Ovary (tissue), 7 donors: ENCODE measurements at regions not wholly inside any gene's neighbourhood (a gene's known extent, or its start where the extent isn't known, plus 50 kb on each side); places are given as distances from the start of the nearest gene placed in this dataset.

Experiments used
- DNase-seq, 5 donors: peaks; one replicate each; pipeline ENCODE4 v3.0.0-alpha.2; 2019 to 2020
- H3K27ac ChIP-seq, 2 donors: fragments of 200-600 bp; one replicate each; pipeline versions ENCODE4 v1.5.1 to v1.8.0; 2019 to 2022
- H3K27me3 ChIP-seq: fragments of 200-600 bp; one replicate; pipeline ENCODE4 v1.8.0; 2022
- H3K36me3 ChIP-seq: fragments of 200-600 bp; sonication (generic); one replicate; pipeline ENCODE4 v1.5.1; 2019
- H3K4me1 ChIP-seq: one replicate; pipeline ENCODE4 v1.8.1; 2013; ENCODE audit warnings: mild to moderate bottlenecking, moderate library complexity; ENCODE audit not compliant: insufficient read depth
- H3K4me3 ChIP-seq: fragments of 200-600 bp; sonication (generic); one replicate; pipeline ENCODE4 v1.5.1; 2017
- H3K9me3 ChIP-seq, 2 donors: fragments of 200-600 bp in 1 of 2; sonication (generic) in 1 of 2; one replicate each; pipeline versions ENCODE4 v1.5.1 to v1.8.1; 2013 to 2019; ENCODE audit warnings: mild to moderate bottlenecking in 1 of 2, moderate library complexity in 1 of 2
- EP300 ChIP-seq: sonication (generic); formaldehyde crosslinking; IDR thresholded peaks from one replicate; pipeline ENCODE4 v1.6.1; 2017; ENCODE audit warnings: antibody characterized with exemption
- POLR2A ChIP-seq: fragments of 450-650 bp; IDR thresholded peaks from one replicate; pipeline ENCODE4 v1.6.1; 2017; ENCODE audit warnings: antibody characterized with exemption, mild to moderate bottlenecking, moderate library complexity
- WGBS, 3 donors: extraction: QIAGEN DNeasy Blood & Tissue Kit in 1 of 3; methylation state at CpG; one replicate each; pipeline versions ENCODE4 v1.1.5 to v1.1.7; 2013 to 2017; 5-methylcytosine and 5-hydroxymethylcytosine counted together
- intact Hi-C, 4 donors: fragments of 100-400 bp; cut with DNase I; formaldehyde crosslinking; loops; one replicate each; pipeline versions ENCODE4 v1.11.0 to v1.15.1; 2022 to 2023
- TF ChIP-seq, protein P1 (sequence below), 3 donors: fragments of 450-650 bp in 2 of 3; fragments of 200-600 bp in 1 of 3; IDR thresholded peaks; one replicate each; pipeline versions ENCODE4 v1.5.1 to v1.8.0; 2016 to 2022; ENCODE audit warnings: antibody characterized with exemption in 3 of 3, mild to moderate bottlenecking in 1 of 3
- donor health status: DM: no; HTN: no; CAD: no; lungs with moderate emphysema.
- donor health status: DM: no; HTN: no; CAD: no.
- donor health status: Bipolar disorder and iron deficiency.
- donor health status: DM: no; HTN: no; CAD: no.
- donor health status: DM: yes; HTN: yes; CAD: no.

DNA sequence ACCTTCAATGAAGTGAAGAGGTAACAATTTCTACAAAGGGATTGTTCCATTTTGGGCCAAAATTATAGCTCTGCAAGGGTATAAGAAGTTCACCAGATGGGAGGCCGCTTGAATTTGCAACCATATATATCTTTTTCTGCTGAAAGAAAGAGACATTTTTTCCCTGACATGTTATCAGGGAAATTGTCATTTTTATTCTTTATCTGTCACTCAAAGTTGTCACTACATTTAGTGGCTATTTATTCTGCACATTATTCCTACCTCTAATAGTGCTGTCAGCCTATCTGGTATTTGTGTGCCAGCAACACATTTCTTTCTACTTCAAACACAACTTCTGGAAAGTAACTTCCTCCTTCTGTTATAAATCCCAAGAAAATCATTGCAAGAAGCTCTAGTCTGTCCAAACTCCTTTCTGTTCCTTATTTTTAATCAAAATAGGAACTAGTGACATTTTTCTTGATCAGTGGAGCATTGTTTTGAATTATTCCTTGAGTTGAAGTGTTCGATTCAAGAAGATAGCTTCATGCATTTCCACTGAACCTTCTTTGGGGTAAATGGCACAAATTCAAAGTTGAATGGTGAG, 137.9 kb upstream of the ATP2B1 start:
- Histone ChIP-seq H3K27me3 (no peaks in the 10 kb centered on the region), H3K4me3 (no peak overlapping the region), H3K36me3 (no peaks in the 10 kb centered on the region), H3K27ac (no peak overlapping the region), H3K4me1 (no peaks in the 10 kb centered on the region), H3K9me3 (no peaks in the 10 kb centered on the region)
- intact Hi-C loops, result no loop called here
- DNase-seq, result no peak
- WGBS, 3 donors, result 85 to 86% (median 85%) methylated on average over 2 of the region's 2 CpGs
- TF ChIP-seq POLR2A (no peak), EP300 (no peak)
- TF ChIP-seq, protein P1, sequence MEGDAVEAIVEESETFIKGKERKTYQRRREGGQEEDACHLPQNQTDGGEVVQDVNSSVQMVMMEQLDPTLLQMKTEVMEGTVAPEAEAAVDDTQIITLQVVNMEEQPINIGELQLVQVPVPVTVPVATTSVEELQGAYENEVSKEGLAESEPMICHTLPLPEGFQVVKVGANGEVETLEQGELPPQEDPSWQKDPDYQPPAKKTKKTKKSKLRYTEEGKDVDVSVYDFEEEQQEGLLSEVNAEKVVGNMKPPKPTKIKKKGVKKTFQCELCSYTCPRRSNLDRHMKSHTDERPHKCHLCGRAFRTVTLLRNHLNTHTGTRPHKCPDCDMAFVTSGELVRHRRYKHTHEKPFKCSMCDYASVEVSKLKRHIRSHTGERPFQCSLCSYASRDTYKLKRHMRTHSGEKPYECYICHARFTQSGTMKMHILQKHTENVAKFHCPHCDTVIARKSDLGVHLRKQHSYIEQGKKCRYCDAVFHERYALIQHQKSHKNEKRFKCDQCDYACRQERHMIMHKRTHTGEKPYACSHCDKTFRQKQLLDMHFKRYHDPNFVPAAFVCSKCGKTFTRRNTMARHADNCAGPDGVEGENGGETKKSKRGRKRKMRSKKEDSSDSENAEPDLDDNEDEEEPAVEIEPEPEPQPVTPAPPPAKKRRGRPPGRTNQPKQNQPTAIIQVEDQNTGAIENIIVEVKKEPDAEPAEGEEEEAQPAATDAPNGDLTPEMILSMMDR (IDR thresholded peaks at IDR 0.05), result no peak

DNA sequence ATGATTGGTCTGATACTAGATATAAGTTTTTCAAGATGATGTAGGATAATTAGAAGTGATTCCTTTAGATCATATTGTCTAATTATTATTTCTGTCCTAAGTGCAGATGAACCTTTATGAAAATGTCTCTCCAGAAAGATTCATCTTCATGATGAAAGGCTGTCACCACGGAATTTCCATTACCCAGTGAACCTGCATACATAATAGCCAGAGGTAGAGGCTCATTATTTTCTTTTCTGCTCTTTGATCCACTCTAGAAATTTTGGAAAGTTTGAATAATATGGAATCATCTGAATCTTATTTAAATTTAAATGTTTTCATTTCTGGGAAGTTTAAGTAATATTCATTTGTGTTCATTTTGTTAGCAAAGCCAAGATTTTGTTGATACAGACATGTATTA, 137.1 kb upstream of the ATP2B1 start:
- no peaks in the 10 kb centered on the region for H3K36me3 ChIP-seq
- 77 to 83% (median 80%) methylated on average over 1 of the region's 1 CpG for WGBS, 3 donors
- no peaks in the 10 kb centered on the region for H3K9me3 ChIP-seq
- no peak overlapping the region for H3K4me3 ChIP-seq
- intact Hi-C loops, result no loop called here
- TF ChIP-seq, protein P1 (IDR thresholded peaks at IDR 0.05), result no peak
- H3K27ac ChIP-seq, result no peak overlapping the region
- DNase-seq, result no peak
- no peaks in the 10 kb centered on the region for H3K27me3 ChIP-seq
- no peaks in the 10 kb centered on the region for H3K4me1 ChIP-seq

DNA sequence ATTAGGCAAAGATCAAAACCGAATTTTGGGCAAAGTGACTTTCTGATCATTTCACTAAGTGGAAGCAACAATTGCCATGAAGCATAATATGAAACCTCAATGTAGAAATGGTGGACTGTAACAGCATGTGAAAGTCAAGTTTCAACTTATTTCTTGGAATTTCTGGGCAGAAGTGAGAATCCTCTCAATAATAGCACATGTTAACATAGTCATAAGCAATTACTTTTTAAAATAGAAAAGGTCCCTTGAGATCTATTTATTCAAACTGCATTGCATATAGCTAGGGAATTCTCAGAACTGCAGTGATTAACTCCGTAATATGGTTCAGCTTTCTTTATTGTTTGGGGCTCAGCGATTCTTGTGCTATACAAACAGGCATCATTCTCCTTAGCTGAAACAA, 136.7 kb upstream of the ATP2B1 start:
- Histone ChIP-seq H3K27me3 (no peaks in the 10 kb centered on the region), H3K9me3 (no peaks in the 10 kb centered on the region), H3K4me1 (no peaks in the 10 kb centered on the region), H3K27ac (no peak overlapping the region), H3K36me3 (no peaks in the 10 kb centered on the region), H3K4me3 (no peak overlapping the region)
- TF ChIP-seq POLR2A, result no peak
- no peak for TF ChIP-seq EP300
- TF ChIP-seq, protein P1 (IDR thresholded peaks at IDR 0.05), result no peak
- no peak for DNase-seq
- 87 to 89% (median 88%) methylated on average over 3 of the region's 3 CpGs for WGBS, 3 donors
- intact Hi-C loops, result no loop called here

DNA sequence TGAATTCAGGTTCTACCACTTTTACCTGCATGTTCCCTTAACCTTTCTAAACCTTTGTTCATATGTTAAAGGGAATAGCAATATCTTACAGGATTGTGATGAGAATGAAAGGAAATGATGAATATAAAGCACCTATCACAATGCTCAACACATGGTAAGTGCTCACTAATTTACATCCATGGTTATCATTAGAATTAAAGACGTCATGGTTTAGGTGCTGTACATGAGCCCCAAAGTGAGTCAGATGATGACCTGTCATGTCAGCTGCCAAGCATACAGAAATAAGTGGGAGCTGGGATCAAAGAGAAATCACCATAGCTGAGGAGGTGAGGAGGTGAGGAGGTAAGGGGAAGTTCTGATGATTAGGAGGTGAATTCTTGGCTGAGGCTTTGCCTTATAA, 135.9 kb upstream of the ATP2B1 start:
- Histone ChIP-seq H3K4me3 (no peak overlapping the region), H3K4me1 (no peaks in the 10 kb centered on the region), H3K36me3 (no peaks in the 10 kb centered on the region), H3K27me3 (no peaks in the 10 kb centered on the region), H3K9me3 (no peaks in the 10 kb centered on the region), H3K27ac (no peak overlapping the region)
- intact Hi-C loops, result no loop called here
- no peak for DNase-seq
- 77 to 92% (median 88%) methylated on average over 1 of the region's 1 CpG for WGBS, 3 donors
- no peak for TF ChIP-seq POLR2A

DNA sequence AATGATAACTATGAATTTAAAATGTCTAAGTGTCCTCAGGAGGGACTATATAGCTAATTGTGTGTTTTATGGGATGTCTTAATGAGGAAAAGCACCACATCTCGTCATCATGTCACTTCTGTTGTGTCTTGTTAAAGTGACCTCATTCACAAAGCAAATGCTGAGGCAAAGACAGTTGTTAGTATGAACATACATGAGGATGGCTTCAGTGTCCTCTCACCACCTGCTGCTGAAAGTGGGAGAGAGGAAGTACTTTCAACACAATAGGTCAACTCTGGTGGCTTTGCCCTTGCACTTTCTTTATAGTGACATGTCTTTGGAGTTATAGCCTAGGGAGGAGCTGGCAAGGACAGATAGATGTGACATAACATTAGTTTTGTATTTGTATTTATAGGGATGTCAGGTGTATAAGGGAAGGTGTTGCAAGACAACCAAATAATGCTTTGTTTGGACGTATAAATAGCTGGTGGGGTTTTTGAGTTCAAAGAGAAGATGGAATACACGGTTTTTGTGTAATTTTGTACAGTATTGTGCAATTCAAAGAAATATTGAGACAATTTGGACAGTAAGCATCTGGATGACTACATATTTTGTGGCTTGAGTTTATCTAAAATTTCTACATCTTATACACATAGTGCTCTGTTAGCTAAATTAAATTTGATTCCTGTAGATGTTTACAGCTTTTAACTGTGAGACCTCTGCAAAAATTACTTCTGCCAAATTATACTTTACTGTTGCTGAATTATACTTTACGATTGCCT, 131.7 kb upstream of the ATP2B1 start:
- TF ChIP-seq EP300 (no peak), POLR2A (no peak)
- TF ChIP-seq, protein P1 (IDR thresholded peaks at IDR 0.05), result no peak
- Histone ChIP-seq H3K27ac (no peak overlapping the region), H3K4me3 (no peak overlapping the region), H3K27me3 (no peaks in the 10 kb centered on the region), H3K4me1 (no peaks in the 10 kb centered on the region), H3K36me3 (no peaks in the 10 kb centered on the region), H3K9me3 (no peaks in the 10 kb centered on the region)
- whole genome bisulfite sequencing, 3 donors, result 51 to 55% (median 54%) methylated on average over 4 of the region's 4 CpGs
- no peak for DNase-seq
- intact Hi-C loops, result no loop called here
